GM21447 (cell line): ENCODE measurements at regions not wholly inside any gene's neighbourhood (a gene's known extent, or its start where the extent isn't known, plus 50 kb on each side); places are given as distances from the start of the nearest gene placed in this dataset.
"Not testable (repeated sequence)": the region's sequence is repeated elsewhere in the genome, so short reads cannot be mapped to it uniquely, and the experiment has no call there.

Source experiments
- ATAC-seq: cut with Tn5 transposase; IDR thresholded peaks from one replicate; pipeline ENCODE4 v1.9.1; 2021; ENCODE audit not compliant: unreplicated experiment

GRCh38 chr6:4725136-4725760, 51.0 kb upstream of the CDYL start:
- ATAC-seq, result not testable (repeated sequence)

GRCh38 chr6:4724727-4725126, 51.5 kb upstream of the CDYL start:
- not testable (repeated sequence) for ATAC-seq

- no peak for ATAC-seq
Observed at GRCh38 chr6:4723383-4723782, 52.8 kb upstream of the CDYL start.

GRCh38 chr6:4721368-4721767, 54.8 kb upstream of the CDYL start:
- ATAC-seq, result not testable (repeated sequence)

GRCh38 chr6:4719491-4719890, 56.7 kb upstream of the CDYL start:
- no peak for ATAC-seq

- no peak for ATAC-seq
Observed at GRCh38 chr6:4717856-4718255, 58.3 kb upstream of the CDYL start.

- ATAC-seq, result no peak
Observed at GRCh38 chr6:4717124-4717523, 59.1 kb upstream of the CDYL start.

GRCh38 chr6:4714961-4715501, 61.2 kb upstream of the CDYL start:
- no peak for ATAC-seq

GRCh38 chr6:4712291-4712690, 63.9 kb upstream of the CDYL start:
- ATAC-seq, result no peak

GRCh38 chr6:4707011-4707410, 69.2 kb upstream of the CDYL start:
- no peak for ATAC-seq

GRCh38 chr6:4705809-4706208, 70.4 kb upstream of the CDYL start:
- ATAC-seq, result no peak

GRCh38 chr6:4703382-4703781, 72.8 kb upstream of the CDYL start:
- no peak for ATAC-seq

- ATAC-seq, result no peak
Observed at GRCh38 chr6:4698901-4699659, 77.1 kb upstream of the CDYL start.

GRCh38 chr6:4693173-4693970, 82.8 kb upstream of the CDYL start:
- ATAC-seq, result no peak

GRCh38 chr6:4692664-4693063, 83.5 kb upstream of the CDYL start:
- no peak for ATAC-seq

- no peak for ATAC-seq
Observed at GRCh38 chr6:4687989-4688947, 87.9 kb upstream of the CDYL start.

- no peak for ATAC-seq
Observed at GRCh38 chr6:4687656-4687988, 88.6 kb upstream of the CDYL start.

- no peak for ATAC-seq
Observed at GRCh38 chr6:4682431-4683097, 93.6 kb upstream of the CDYL start.

GRCh38 chr6:4678506-4679300, 97.5 kb upstream of the CDYL start:
- no peak for ATAC-seq
